Keratinocyte (primary cell): ENCODE measurements at regions not wholly inside any gene's neighbourhood (a gene's known extent, or its start where the extent isn't known, plus 50 kb on each side); places are given as distances from the start of the nearest gene placed in this dataset.

Experiments
- EZH2 ChIP-seq: IDR thresholded peaks from one replicate; pipeline ENCODE4 v1.6.1; 2012; ENCODE audit warnings: inconsistent platforms, mild to moderate bottlenecking, low read length, moderate library complexity
- TF ChIP-seq, protein P1 (sequence below), 3 experiments: IDR thresholded peaks in 1 of 3; conservative IDR thresholded peaks in 1 of 3; optimal IDR thresholded peaks in 1 of 3; 2 replicates in 2 of 3; 3 replicates in 1 of 3; pipeline versions ENCODE3 to v1.5.1; 2011; ENCODE audit warnings: low read length in 3 of 3, mild to moderate bottlenecking in 3 of 3, moderate library complexity in 2 of 3, control low read depth in 1 of 3, inconsistent platforms in 1 of 3; ENCODE audit not compliant: insufficient read depth in 2 of 3; ENCODE audit errors: extremely low read depth in 1 of 3

DNA sequence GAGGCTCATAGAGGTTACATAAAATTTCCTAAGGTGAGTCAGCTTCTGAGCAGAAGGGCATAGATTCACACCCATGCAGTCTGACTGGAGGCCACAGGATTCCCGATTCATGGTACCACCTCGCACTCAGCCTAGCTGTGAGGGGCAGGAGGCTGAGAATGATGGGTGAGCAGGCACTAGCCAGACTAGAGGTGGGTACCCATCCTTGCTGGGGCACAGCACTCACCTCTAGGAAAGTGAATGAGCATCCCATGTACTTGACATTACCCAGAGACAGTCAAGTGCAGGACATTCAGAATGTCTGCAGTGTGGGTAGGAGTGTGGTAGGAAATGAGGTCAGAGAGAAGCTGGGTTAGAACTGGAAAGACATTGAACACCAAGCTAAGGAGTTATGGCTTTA, 255.5 kb downstream of the CDK5RAP2 start:
- TF ChIP-seq, protein P1, sequence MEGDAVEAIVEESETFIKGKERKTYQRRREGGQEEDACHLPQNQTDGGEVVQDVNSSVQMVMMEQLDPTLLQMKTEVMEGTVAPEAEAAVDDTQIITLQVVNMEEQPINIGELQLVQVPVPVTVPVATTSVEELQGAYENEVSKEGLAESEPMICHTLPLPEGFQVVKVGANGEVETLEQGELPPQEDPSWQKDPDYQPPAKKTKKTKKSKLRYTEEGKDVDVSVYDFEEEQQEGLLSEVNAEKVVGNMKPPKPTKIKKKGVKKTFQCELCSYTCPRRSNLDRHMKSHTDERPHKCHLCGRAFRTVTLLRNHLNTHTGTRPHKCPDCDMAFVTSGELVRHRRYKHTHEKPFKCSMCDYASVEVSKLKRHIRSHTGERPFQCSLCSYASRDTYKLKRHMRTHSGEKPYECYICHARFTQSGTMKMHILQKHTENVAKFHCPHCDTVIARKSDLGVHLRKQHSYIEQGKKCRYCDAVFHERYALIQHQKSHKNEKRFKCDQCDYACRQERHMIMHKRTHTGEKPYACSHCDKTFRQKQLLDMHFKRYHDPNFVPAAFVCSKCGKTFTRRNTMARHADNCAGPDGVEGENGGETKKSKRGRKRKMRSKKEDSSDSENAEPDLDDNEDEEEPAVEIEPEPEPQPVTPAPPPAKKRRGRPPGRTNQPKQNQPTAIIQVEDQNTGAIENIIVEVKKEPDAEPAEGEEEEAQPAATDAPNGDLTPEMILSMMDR (optimal IDR thresholded peaks at IDR 0.05 in 1 of 3, IDR thresholded peaks at IDR 0.05 in 1 of 3, conservative IDR thresholded peaks at IDR 0.05 in 1 of 3; ENCODE audit: extremely low read depth in 1 of 3, insufficient read depth in 2 of 3, low read length in 3 of 3), result no peak
- no peak for TF ChIP-seq EZH2
